ENCODE measurements at regions not wholly inside any gene's neighbourhood (a gene's known extent, or its start where the extent isn't known, plus 50 kb on each side); places are given as distances from the start of the nearest gene placed in this dataset.
"Not testable (repeated sequence)": the region's sequence is repeated elsewhere in the genome, so short reads cannot be mapped to it uniquely, and the experiment has no call there.

GRCh38 chrX:26788402-26788998 is 572.5 kb downstream of the MAGEB5 start:
- H3K4me1 ChIP-seq (replicated peaks in 1 of 2), result no peaks in the 10 kb centered on the region
- ATAC-seq (replicated peaks in 6 of 8), result no peak
- H3K27ac ChIP-seq, result no peak overlapping the region
- in situ Hi-C loops (cut with MboI; ENCODE audit: low pct_unique_long_range_greater_than_20kb in 2 of 9, low sequenced_read_pairs in 9 of 9, unreplicated experiment in 9 of 9), result loop anchor here in 1 of 9 experiments (25.0 kb wide), 1 partner anchor 399 kb away; no protein-coding TSS in a partner anchor
- 0 to 100% (median 22%) methylated on average over 1 of the region's 1 CpG; no CpG with 5 or more reads in 5 of the 10 experiments for WGBS, 10 experiments
- H3K4me3 ChIP-seq, result no peak overlapping the region

- ATAC-seq (replicated peaks in 6 of 8), result peak in 2 of 8 experiments; percentile 30 to 47
- in situ Hi-C loops (cut with MboI; ENCODE audit: low pct_unique_long_range_greater_than_20kb in 2 of 9, low sequenced_read_pairs in 9 of 9, unreplicated experiment in 9 of 9), result loop anchor here in 1 of 9 experiments (25.0 kb wide), 1 partner anchor 404 kb away; no protein-coding TSS in a partner anchor
- WGBS, 10 experiments, result 0 to 41% (median 6%) methylated on average over 1 to 9 of the region's 10 CpGs; no CpG with 5 or more reads in 7 of the 10 experiments
- Histone ChIP-seq H3K4me1 (replicated peaks in 1 of 2) (no peaks in the 10 kb centered on the region), H3K27ac (no peak overlapping the region), H3K4me3 (no peak overlapping the region)
These were observed 567.7 kb downstream of the MAGEB5 start for GRCh38 chrX:26783512-26784225.

GRCh38 chrX:26778320-26778888 is 562.4 kb downstream of the MAGEB5 start:
- Histone ChIP-seq H3K4me3 (no peak overlapping the region), H3K4me1 (replicated peaks in 1 of 2) (no peaks in the 10 kb centered on the region), H3K27ac (no peak overlapping the region)
- in situ Hi-C loops (cut with MboI; ENCODE audit: low pct_unique_long_range_greater_than_20kb in 2 of 9, low sequenced_read_pairs in 9 of 9, unreplicated experiment in 9 of 9), result loop anchor here in 1 of 9 experiments (25.0 kb wide), 1 partner anchor 409 kb away; no protein-coding TSS in a partner anchor
- WGBS, 10 experiments, result 10 to 100% (median 43%) methylated on average over 1 to 3 of the region's 3 CpGs; no CpG with 5 or more reads in 5 of the 10 experiments
- no peak for ATAC-seq (replicated peaks in 6 of 8)

- Histone ChIP-seq H3K4me3 (no peak overlapping the region), H3K4me1 (replicated peaks in 1 of 2) (no peaks in the 10 kb centered on the region), H3K27ac (no peak overlapping the region)
- in situ Hi-C loops (cut with MboI; ENCODE audit: low pct_unique_long_range_greater_than_20kb in 2 of 9, low sequenced_read_pairs in 9 of 9, unreplicated experiment in 9 of 9), result no loop called here
- WGBS, 10 experiments, result 0 to 81% (median 0%) methylated on average over 2 of the region's 2 CpGs; no CpG with 5 or more reads in 5 of the 10 experiments
- ATAC-seq (replicated peaks in 6 of 8), result no peak
These were observed 546.3 kb downstream of the MAGEB5 start for GRCh38 chrX:26762253-26762652.

- WGBS, 10 experiments, result 75 to 90% methylated on average over 3 to 4 of the region's 13 CpGs; no CpG with 5 or more reads in 8 of the 10 experiments
- in situ Hi-C loops (cut with MboI; ENCODE audit: low pct_unique_long_range_greater_than_20kb in 2 of 9, low sequenced_read_pairs in 9 of 9, unreplicated experiment in 9 of 9); ATAC-seq (replicated peaks in 6 of 8); H3K27ac ChIP-seq; H3K4me3 ChIP-seq; H3K4me1 ChIP-seq (replicated peaks in 1 of 2): not testable (repeated sequence)
These were observed 539.8 kb downstream of the MAGEB5 start for GRCh38 chrX:26755760-26756159.

GRCh38 chrX:26747877-26748276 is 531.9 kb downstream of the MAGEB5 start:
- WGBS, 10 experiments, result 0 to 73% methylated on average over 2 to 9 of the region's 12 CpGs; no CpG with 5 or more reads in 8 of the 10 experiments
- in situ Hi-C loops (cut with MboI; ENCODE audit: low pct_unique_long_range_greater_than_20kb in 2 of 9, low sequenced_read_pairs in 9 of 9, unreplicated experiment in 9 of 9), result no loop called here
- no peak overlapping the region for H3K27ac ChIP-seq
- H3K4me3 ChIP-seq, result no peak overlapping the region
- no peaks in the 10 kb centered on the region for H3K4me1 ChIP-seq (replicated peaks in 1 of 2)
- ATAC-seq (replicated peaks in 6 of 8), result no peak

GRCh38 chrX:26722666-26723428 is 506.9 kb downstream of the MAGEB5 start:
- 0 to 100% (median 38%) methylated on average over 1 to 3 of the region's 9 CpGs; no CpG with 5 or more reads in 6 of the 10 experiments for WGBS, 10 experiments
- Histone ChIP-seq H3K27ac (no peak overlapping the region), H3K4me3 (no peak overlapping the region), H3K4me1 (replicated peaks in 1 of 2) (no peaks in the 10 kb centered on the region)
- in situ Hi-C loops (cut with MboI; ENCODE audit: low pct_unique_long_range_greater_than_20kb in 2 of 9, low sequenced_read_pairs in 9 of 9, unreplicated experiment in 9 of 9), result no loop called here
- no peak for ATAC-seq (replicated peaks in 6 of 8)

GRCh38 chrX:26672571-26672970 is 456.6 kb downstream of the MAGEB5 start:
- Histone ChIP-seq H3K27ac (no peak overlapping the region), H3K4me3 (no peak overlapping the region), H3K4me1 (replicated peaks in 1 of 2) (no peaks in the 10 kb centered on the region)
- ATAC-seq (replicated peaks in 6 of 8), result no peak
- in situ Hi-C loops (cut with MboI; ENCODE audit: low pct_unique_long_range_greater_than_20kb in 2 of 9, low sequenced_read_pairs in 9 of 9, unreplicated experiment in 9 of 9), result no loop called here
- 28 to 93% (median 79%) methylated on average over 1 to 3 of the region's 3 CpGs; no CpG with 5 or more reads in 4 of the 10 experiments for WGBS, 10 experiments

GRCh38 chrX:26670521-26670920 is 454.6 kb downstream of the MAGEB5 start:
- WGBS, 10 experiments, result 20% methylated on average over 1 of the region's 1 CpG; no CpG with 5 or more reads in 9 of the 10 experiments
- no peak for ATAC-seq (replicated peaks in 6 of 8)
- Histone ChIP-seq H3K27ac (no peak overlapping the region), H3K4me3 (no peak overlapping the region), H3K4me1 (replicated peaks in 1 of 2) (no peaks in the 10 kb centered on the region)
- in situ Hi-C loops (cut with MboI; ENCODE audit: low pct_unique_long_range_greater_than_20kb in 2 of 9, low sequenced_read_pairs in 9 of 9, unreplicated experiment in 9 of 9), result no loop called here

GRCh38 chrX:26664919-26665318 is 448.9 kb downstream of the MAGEB5 start:
- ATAC-seq (replicated peaks in 6 of 8), result no peak
- H3K27ac ChIP-seq, result no peak overlapping the region
- H3K4me3 ChIP-seq, result no peak overlapping the region
- 0 to 100% (median 39%) methylated on average over 1 to 3 of the region's 3 CpGs; no CpG with 5 or more reads in 4 of the 10 experiments for WGBS, 10 experiments
- no peaks in the 10 kb centered on the region for H3K4me1 ChIP-seq (replicated peaks in 1 of 2)
- in situ Hi-C loops (cut with MboI; ENCODE audit: low pct_unique_long_range_greater_than_20kb in 2 of 9, low sequenced_read_pairs in 9 of 9, unreplicated experiment in 9 of 9), result no loop called here

GRCh38 chrX:26653050-26653449 is 437.1 kb downstream of the MAGEB5 start:
- 60 to 67% (median 67%) methylated on average over 1 to 2 of the region's 2 CpGs; no CpG with 5 or more reads in 7 of the 10 experiments for WGBS, 10 experiments
- in situ Hi-C loops (cut with MboI; ENCODE audit: low pct_unique_long_range_greater_than_20kb in 2 of 9, low sequenced_read_pairs in 9 of 9, unreplicated experiment in 9 of 9), result no loop called here
- H3K4me3 ChIP-seq, result no peak overlapping the region
- ATAC-seq (replicated peaks in 6 of 8), result no peak
- H3K4me1 ChIP-seq (replicated peaks in 1 of 2), result no peaks in the 10 kb centered on the region
- H3K27ac ChIP-seq, result no peak overlapping the region

- in situ Hi-C loops (cut with MboI; ENCODE audit: low pct_unique_long_range_greater_than_20kb in 2 of 9, low sequenced_read_pairs in 9 of 9, unreplicated experiment in 9 of 9), result no loop called here
- Histone ChIP-seq H3K4me3 (no peak overlapping the region), H3K4me1 (replicated peaks in 1 of 2) (no peaks in the 10 kb centered on the region), H3K27ac (no peak overlapping the region)
- ATAC-seq (replicated peaks in 6 of 8), result no peak
These were observed 435.8 kb downstream of the MAGEB5 start for GRCh38 chrX:26651755-26652154.

- ATAC-seq (replicated peaks in 6 of 8), result no peak
- Histone ChIP-seq H3K4me1 (replicated peaks in 1 of 2) (no peaks in the 10 kb centered on the region), H3K4me3 (no peak overlapping the region), H3K27ac (no peak overlapping the region)
- 8 to 100% (median 28%) methylated on average over 1 to 6 of the region's 7 CpGs; no CpG with 5 or more reads in 5 of the 10 experiments for WGBS, 10 experiments
- in situ Hi-C loops (cut with MboI; ENCODE audit: low pct_unique_long_range_greater_than_20kb in 2 of 9, low sequenced_read_pairs in 9 of 9, unreplicated experiment in 9 of 9), result no loop called here
These were observed 433.6 kb downstream of the MAGEB5 start for GRCh38 chrX:26649534-26649933.
